ENCODE measurements at regions not wholly inside any gene's neighbourhood (a gene's known extent, or its start where the extent isn't known, plus 50 kb on each side); places are given as distances from the start of the nearest gene placed in this dataset.

GRCh38 chr15:70437089-70437488 is 326.3 kb downstream of the UACA start:
- no peaks in the 10 kb centered on the region for H3K36me3 ChIP-seq
- TF ChIP-seq, protein P1, sequence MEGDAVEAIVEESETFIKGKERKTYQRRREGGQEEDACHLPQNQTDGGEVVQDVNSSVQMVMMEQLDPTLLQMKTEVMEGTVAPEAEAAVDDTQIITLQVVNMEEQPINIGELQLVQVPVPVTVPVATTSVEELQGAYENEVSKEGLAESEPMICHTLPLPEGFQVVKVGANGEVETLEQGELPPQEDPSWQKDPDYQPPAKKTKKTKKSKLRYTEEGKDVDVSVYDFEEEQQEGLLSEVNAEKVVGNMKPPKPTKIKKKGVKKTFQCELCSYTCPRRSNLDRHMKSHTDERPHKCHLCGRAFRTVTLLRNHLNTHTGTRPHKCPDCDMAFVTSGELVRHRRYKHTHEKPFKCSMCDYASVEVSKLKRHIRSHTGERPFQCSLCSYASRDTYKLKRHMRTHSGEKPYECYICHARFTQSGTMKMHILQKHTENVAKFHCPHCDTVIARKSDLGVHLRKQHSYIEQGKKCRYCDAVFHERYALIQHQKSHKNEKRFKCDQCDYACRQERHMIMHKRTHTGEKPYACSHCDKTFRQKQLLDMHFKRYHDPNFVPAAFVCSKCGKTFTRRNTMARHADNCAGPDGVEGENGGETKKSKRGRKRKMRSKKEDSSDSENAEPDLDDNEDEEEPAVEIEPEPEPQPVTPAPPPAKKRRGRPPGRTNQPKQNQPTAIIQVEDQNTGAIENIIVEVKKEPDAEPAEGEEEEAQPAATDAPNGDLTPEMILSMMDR (IDR thresholded peaks at IDR 0.05) = no peak
- TF ChIP-seq POLR2A (IDR thresholded peaks at IDR 0.05) (no peak), POLR2AphosphoS5 (IDR thresholded peaks at IDR 0.05) (no peak)
- H3K27me3 ChIP-seq = no peaks in the 10 kb centered on the region
- no peak overlapping the region for H3K4me3 ChIP-seq
- H3K27ac ChIP-seq = no peak overlapping the region
- DNase-seq (ENCODE audit: low spot score in 2 of 2) = peak in 1 of 2 donors; percentile 17
- no peaks in the 10 kb centered on the region for H3K9me3 ChIP-seq
- H3K4me1 ChIP-seq = peaks cover 0 to 4% of the 10 kb centered on the region in 2 donors
- intact Hi-C loops (cut with DNase I; ENCODE audit: low total_unique reads) = no loop called here

DNA sequence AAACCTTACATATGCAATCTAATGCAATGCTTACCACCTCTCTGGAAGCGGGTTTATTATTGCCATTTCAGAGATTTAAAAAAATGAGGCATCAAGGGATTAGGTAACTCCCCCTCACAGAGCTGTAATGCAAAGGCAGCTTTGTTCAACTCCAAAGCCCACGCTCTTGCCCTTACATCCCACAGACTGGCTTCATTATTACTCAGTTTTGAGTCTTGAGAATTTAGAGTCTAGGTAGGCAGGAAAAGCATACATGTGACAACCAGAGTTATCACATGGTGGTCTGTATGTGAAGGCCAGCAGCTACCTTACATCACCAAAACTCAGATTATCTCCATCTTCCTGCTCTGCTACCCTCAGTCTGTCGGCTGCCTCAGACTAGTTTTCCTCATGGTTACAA is 326.9 kb downstream of the UACA start:
- H3K4me1 ChIP-seq = peaks cover 0 to 4% of the 10 kb centered on the region in 2 donors
- intact Hi-C loops (cut with DNase I; ENCODE audit: low total_unique reads) = no loop called here
- no peak for DNase-seq (ENCODE audit: low spot score in 2 of 2)

GRCh38 chr15:70435872-70436271 is 327.5 kb downstream of the UACA start:
- TF ChIP-seq POLR2A (IDR thresholded peaks at IDR 0.05) = no peak
- TF ChIP-seq POLR2AphosphoS5 (IDR thresholded peaks at IDR 0.05) = no peak
- TF ChIP-seq, protein P1 (IDR thresholded peaks at IDR 0.05) = no peak
- H3K4me1 ChIP-seq = peaks cover 0 to 4% of the 10 kb centered on the region in 2 donors
- no peak for DNase-seq (ENCODE audit: low spot score in 2 of 2)
- H3K4me3 ChIP-seq = no peak overlapping the region
- no peaks in the 10 kb centered on the region for H3K27me3 ChIP-seq
- no peaks in the 10 kb centered on the region for H3K36me3 ChIP-seq
- H3K27ac ChIP-seq = no peak overlapping the region
- intact Hi-C loops (cut with DNase I; ENCODE audit: low total_unique reads) = no loop called here
- H3K9me3 ChIP-seq = no peaks in the 10 kb centered on the region

More for the DNA sequence above, 326.9 kb downstream of the UACA start:
- H3K27ac ChIP-seq = no peak overlapping the region
- H3K9me3 ChIP-seq = no peaks in the 10 kb centered on the region
- no peak overlapping the region for H3K4me3 ChIP-seq
- H3K27me3 ChIP-seq = no peaks in the 10 kb centered on the region
- no peak for TF ChIP-seq POLR2AphosphoS5 (IDR thresholded peaks at IDR 0.05)
- TF ChIP-seq POLR2A (IDR thresholded peaks at IDR 0.05) = no peak
- TF ChIP-seq, protein P1 (IDR thresholded peaks at IDR 0.05) = no peak
- H3K36me3 ChIP-seq = no peaks in the 10 kb centered on the region

GRCh38 chr15:70435369-70435768 is 328.0 kb downstream of the UACA start:
- no peak overlapping the region for H3K27ac ChIP-seq
- H3K27me3 ChIP-seq = no peaks in the 10 kb centered on the region
- peak in 1 of 2 donors; percentile 38 for DNase-seq (ENCODE audit: low spot score in 2 of 2)
- no peak for TF ChIP-seq POLR2A (IDR thresholded peaks at IDR 0.05)
- TF ChIP-seq, protein P1 (IDR thresholded peaks at IDR 0.05) = no peak
- no peak overlapping the region for H3K4me3 ChIP-seq
- H3K4me1 ChIP-seq = peaks cover 0 to 4% of the 10 kb centered on the region in 2 donors
- H3K9me3 ChIP-seq = no peaks in the 10 kb centered on the region
- no peaks in the 10 kb centered on the region for H3K36me3 ChIP-seq
- intact Hi-C loops (cut with DNase I; ENCODE audit: low total_unique reads) = no loop called here

GRCh38 chr15:70433586-70434324 is 329.6 kb downstream of the UACA start:
- peak in 1 of 2 donors; percentile 19 for DNase-seq (ENCODE audit: low spot score in 2 of 2)
- no peaks in the 10 kb centered on the region for H3K27me3 ChIP-seq
- H3K36me3 ChIP-seq = no peaks in the 10 kb centered on the region
- no peaks in the 10 kb centered on the region for H3K9me3 ChIP-seq
- TF ChIP-seq POLR2A (IDR thresholded peaks at IDR 0.05) (no peak), POLR2AphosphoS5 (IDR thresholded peaks at IDR 0.05) (no peak)
- TF ChIP-seq, protein P1 (IDR thresholded peaks at IDR 0.05) = no peak
- peaks cover 0 to 4% of the 10 kb centered on the region in 2 donors for H3K4me1 ChIP-seq
- H3K27ac ChIP-seq = no peak overlapping the region
- H3K4me3 ChIP-seq = no peak overlapping the region
- intact Hi-C loops (cut with DNase I; ENCODE audit: low total_unique reads) = no loop called here
